Stomach (tissue), 8 donors: ENCODE measurements at regions not wholly inside any gene's neighbourhood (a gene's known extent, or its start where the extent isn't known, plus 50 kb on each side); places are given as distances from the start of the nearest gene placed in this dataset.

ENCODE experiments used
- DNase-seq, 2 donors: peaks; one replicate each; pipeline versions ENCODE4 v3.0.0 to v3.0.0-alpha.2; 2013 to 2019
- H3K27ac ChIP-seq, 5 donors: fragments of 200-600 bp in 4 of 5; sonication (generic) in 4 of 5; one replicate each; pipeline ENCODE4 v1.5.1; 2013 to 2019; ENCODE audit warnings: mild to moderate bottlenecking in 1 of 5, moderate library complexity in 1 of 5
- H3K27me3 ChIP-seq, 3 donors: fragments of 200-600 bp; sonication (generic); one replicate each; pipeline ENCODE4 v1.5.1; 2017 to 2019; ENCODE audit warnings: mixed run types in 1 of 3
- H3K36me3 ChIP-seq, 4 donors: fragments of 200-600 bp; sonication (generic); 1 replicate in 3 of 4; 2 replicates in 1 of 4; pipeline ENCODE4 v1.5.1; 2016 to 2019
- H3K4me1 ChIP-seq, 4 donors: fragments of 200-600 bp; sonication (generic); one replicate each; pipeline ENCODE4 v1.5.1; 2016 to 2019
- H3K4me3 ChIP-seq, 4 donors: fragments of 200-600 bp; sonication (generic) in 3 of 4; one replicate each; pipeline ENCODE4 v1.5.1; 2016 to 2019; ENCODE audit warnings: mild to moderate bottlenecking in 1 of 4
- H3K9me3 ChIP-seq, 4 donors: fragments of 200-600 bp; sonication (generic); one replicate each; pipeline ENCODE4 v1.5.1; 2016 to 2019
- CTCF ChIP-seq, 7 experiments: fragments of 450-650 bp in 4 of 7; fragments of 200-600 bp in 3 of 7; sonication (generic) in 3 of 7; IDR thresholded peaks; one replicate each; pipeline ENCODE4 v1.5.1; 2016 to 2019; ENCODE audit warnings: antibody characterized with exemption in 7 of 7, control low read depth in 2 of 7, mild to moderate bottlenecking in 1 of 7
- EP300 ChIP-seq: sonication (generic); formaldehyde crosslinking; IDR thresholded peaks from one replicate; pipeline ENCODE4 v1.6.1; 2017; ENCODE audit warnings: antibody characterized with exemption
- POLR2A ChIP-seq, 4 donors: fragments of 450-650 bp; IDR thresholded peaks; one replicate each; pipeline ENCODE4 v1.6.1; 2016; ENCODE audit warnings: antibody characterized with exemption in 4 of 4, control low read depth in 2 of 4, mild to moderate bottlenecking in 1 of 4, moderate library complexity in 1 of 4
- POLR2AphosphoS5 ChIP-seq, 3 donors: sonication (generic); formaldehyde crosslinking; IDR thresholded peaks; one replicate each; pipeline ENCODE4 v1.6.1; 2016; ENCODE audit warnings: antibody characterized with exemption in 3 of 3
- WGBS, 5 donors: extraction: QIAGEN DNeasy Blood & Tissue Kit in 3 of 5; methylation state at CpG; one replicate each; pipeline versions ENCODE4 v1.1.5 to v1.1.7; 2013 to 2018; 5-methylcytosine and 5-hydroxymethylcytosine counted together
- intact Hi-C: fragments of 100-400 bp; cut with DNase I; formaldehyde crosslinking; loops from one replicate; pipeline ENCODE4 v1.15.1; 2023; ENCODE audit warnings: low total_unique reads
- donor health status: healthy with polysubstance abuse.
- donor health status: Bipolar disorder and iron deficiency.
- donor health status: healthy.

GRCh38 chrX:20571611-20572010, 304.9 kb upstream of the RPS6KA3 start:
- intact Hi-C loops = no loop called here
- whole genome bisulfite sequencing, 5 donors = 38 to 74% (median 44%) methylated on average over 1 of the region's 1 CpG
- no peaks in the 10 kb centered on the region for H3K4me1 ChIP-seq
- H3K27ac ChIP-seq = no peak overlapping the region
- H3K27me3 ChIP-seq = no peaks in the 10 kb centered on the region
- H3K4me3 ChIP-seq = no peak overlapping the region
- no peaks in the 10 kb centered on the region for H3K36me3 ChIP-seq
- TF ChIP-seq EP300 (no peak), POLR2AphosphoS5 (IDR thresholded peaks at IDR 0.05) (no peak), CTCF (IDR thresholded peaks at IDR 0.05) (no peak), POLR2A (IDR thresholded peaks at IDR 0.05) (no peak)
- DNase-seq = peak in 1 of 2 donors; percentile 10
- H3K9me3 ChIP-seq = no peaks in the 10 kb centered on the region

GRCh38 chrX:20567108-20567507, 300.4 kb upstream of the RPS6KA3 start:
- Histone ChIP-seq H3K4me1 (no peaks in the 10 kb centered on the region), H3K4me3 (no peak overlapping the region), H3K27ac (no peak overlapping the region), H3K36me3 (no peaks in the 10 kb centered on the region), H3K9me3 (no peaks in the 10 kb centered on the region), H3K27me3 (no peaks in the 10 kb centered on the region)
- intact Hi-C loops = no loop called here
- no peak for DNase-seq
- TF ChIP-seq EP300 (no peak), CTCF (IDR thresholded peaks at IDR 0.05) (no peak), POLR2AphosphoS5 (IDR thresholded peaks at IDR 0.05) (no peak), POLR2A (IDR thresholded peaks at IDR 0.05) (no peak)

- Histone ChIP-seq H3K27ac (peak overlapping the region in 2 of 5 donors; percentile 22 to 32), H3K9me3 (peaks cover 0 to 21% (median 8%) of the 10 kb centered on the region in 4 donors), H3K27me3 (no peaks in the 10 kb centered on the region), H3K36me3 (no peaks in the 10 kb centered on the region), H3K4me3 (no peak overlapping the region), H3K4me1 (no peaks in the 10 kb centered on the region)
- no peak for TF ChIP-seq EP300
- TF ChIP-seq POLR2AphosphoS5 (IDR thresholded peaks at IDR 0.05) = no peak
- intact Hi-C loops = no loop called here
- WGBS, 5 donors = 34 to 63% (median 40%) methylated on average over 3 of the region's 3 CpGs
- DNase-seq = peak in 1 of 2 donors; percentile 36
Measured at GRCh38 chrX:20547611-20548051, 280.9 kb upstream of the RPS6KA3 start.

- H3K4me3 ChIP-seq = no peak overlapping the region
- no peaks in the 10 kb centered on the region for H3K36me3 ChIP-seq
- intact Hi-C loops = no loop called here
- TF ChIP-seq POLR2A (IDR thresholded peaks at IDR 0.05) (no peak), POLR2AphosphoS5 (IDR thresholded peaks at IDR 0.05) (no peak), CTCF (IDR thresholded peaks at IDR 0.05) (no peak), EP300 (no peak)
- WGBS, 5 donors = 31 to 71% (median 58%) methylated on average over 2 to 3 of the region's 3 CpGs
- no peak for DNase-seq
- peaks cover 0 to 40% (median 23%) of the 10 kb centered on the region in 4 donors for H3K9me3 ChIP-seq
- H3K27me3 ChIP-seq = no peaks in the 10 kb centered on the region
- no peaks in the 10 kb centered on the region for H3K4me1 ChIP-seq
- no peak overlapping the region for H3K27ac ChIP-seq
Measured at GRCh38 chrX:20545538-20545937, 278.8 kb upstream of the RPS6KA3 start.

GRCh38 chrX:20542072-20542471, 275.4 kb upstream of the RPS6KA3 start:
- H3K27ac ChIP-seq = no peak overlapping the region
- intact Hi-C loops = no loop called here
- no peaks in the 10 kb centered on the region for H3K36me3 ChIP-seq
- no peak for TF ChIP-seq CTCF (IDR thresholded peaks at IDR 0.05)
- no peak for TF ChIP-seq POLR2AphosphoS5 (IDR thresholded peaks at IDR 0.05)
- no peak for DNase-seq
- no peak overlapping the region for H3K4me3 ChIP-seq
- H3K27me3 ChIP-seq = no peaks in the 10 kb centered on the region
- H3K9me3 ChIP-seq = peaks cover 0 to 40% (median 25%) of the 10 kb centered on the region in 4 donors
- no peaks in the 10 kb centered on the region for H3K4me1 ChIP-seq
- WGBS, 5 donors = 11 to 80% (median 64%) methylated on average over 1 of the region's 1 CpG
